ENCODE measurements at regions not wholly inside any gene's neighbourhood (a gene's known extent, or its start where the extent isn't known, plus 50 kb on each side); places are given as distances from the start of the nearest gene placed in this dataset.

DNA sequence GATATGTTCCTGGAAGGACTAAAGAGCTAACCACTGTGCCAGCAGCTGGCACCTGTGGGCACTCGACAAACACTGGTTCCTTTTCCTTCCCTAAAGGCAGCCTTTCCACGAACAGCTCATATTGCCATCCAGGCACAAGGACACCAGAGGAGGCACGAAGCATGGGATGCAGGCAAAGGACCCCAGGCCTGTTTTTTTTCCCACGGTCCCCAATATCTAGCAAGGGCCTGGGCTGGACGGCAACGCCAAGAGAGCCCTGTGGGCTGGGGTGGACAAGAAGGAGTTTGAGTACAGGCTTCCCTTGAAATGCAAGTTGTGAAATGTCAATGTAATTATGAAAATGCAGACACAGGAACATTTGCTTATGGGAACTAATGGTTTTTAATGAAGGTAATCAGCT lies 135.9 kb downstream of the CYP26B1 start:
- DNase-seq (ENCODE audit: low read depth): no peak
- TF ChIP-seq, protein P1, sequence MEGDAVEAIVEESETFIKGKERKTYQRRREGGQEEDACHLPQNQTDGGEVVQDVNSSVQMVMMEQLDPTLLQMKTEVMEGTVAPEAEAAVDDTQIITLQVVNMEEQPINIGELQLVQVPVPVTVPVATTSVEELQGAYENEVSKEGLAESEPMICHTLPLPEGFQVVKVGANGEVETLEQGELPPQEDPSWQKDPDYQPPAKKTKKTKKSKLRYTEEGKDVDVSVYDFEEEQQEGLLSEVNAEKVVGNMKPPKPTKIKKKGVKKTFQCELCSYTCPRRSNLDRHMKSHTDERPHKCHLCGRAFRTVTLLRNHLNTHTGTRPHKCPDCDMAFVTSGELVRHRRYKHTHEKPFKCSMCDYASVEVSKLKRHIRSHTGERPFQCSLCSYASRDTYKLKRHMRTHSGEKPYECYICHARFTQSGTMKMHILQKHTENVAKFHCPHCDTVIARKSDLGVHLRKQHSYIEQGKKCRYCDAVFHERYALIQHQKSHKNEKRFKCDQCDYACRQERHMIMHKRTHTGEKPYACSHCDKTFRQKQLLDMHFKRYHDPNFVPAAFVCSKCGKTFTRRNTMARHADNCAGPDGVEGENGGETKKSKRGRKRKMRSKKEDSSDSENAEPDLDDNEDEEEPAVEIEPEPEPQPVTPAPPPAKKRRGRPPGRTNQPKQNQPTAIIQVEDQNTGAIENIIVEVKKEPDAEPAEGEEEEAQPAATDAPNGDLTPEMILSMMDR (IDR thresholded peaks at IDR 0.05; ENCODE audit: low read length, missing control alignments): no peak
- no peak overlapping the region for H3K4me3 ChIP-seq (replicated peaks; ENCODE audit: low read depth, low read length)

DNA sequence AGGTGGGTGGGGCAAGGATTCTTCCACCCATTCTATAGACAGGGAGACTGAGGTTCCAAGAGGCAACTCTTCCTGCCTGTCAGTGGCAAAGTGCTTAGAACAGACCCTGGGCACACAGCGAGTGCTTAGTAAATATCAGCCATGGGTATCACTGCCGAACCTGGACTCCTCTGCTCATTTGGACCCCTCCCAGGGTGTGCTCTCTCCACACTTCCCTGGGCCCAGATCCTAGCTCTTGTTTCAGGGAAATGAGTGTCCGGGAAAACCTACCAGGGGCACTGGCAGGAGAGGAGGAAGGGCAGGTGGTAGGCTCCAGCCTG lies 136.3 kb downstream of the CYP26B1 start:
- H3K4me3 ChIP-seq (replicated peaks; ENCODE audit: low read depth, low read length): no peak overlapping the region
- no peak for DNase-seq (ENCODE audit: low read depth)
- TF ChIP-seq, protein P1 (IDR thresholded peaks at IDR 0.05; ENCODE audit: low read length, missing control alignments): no peak

DNA sequence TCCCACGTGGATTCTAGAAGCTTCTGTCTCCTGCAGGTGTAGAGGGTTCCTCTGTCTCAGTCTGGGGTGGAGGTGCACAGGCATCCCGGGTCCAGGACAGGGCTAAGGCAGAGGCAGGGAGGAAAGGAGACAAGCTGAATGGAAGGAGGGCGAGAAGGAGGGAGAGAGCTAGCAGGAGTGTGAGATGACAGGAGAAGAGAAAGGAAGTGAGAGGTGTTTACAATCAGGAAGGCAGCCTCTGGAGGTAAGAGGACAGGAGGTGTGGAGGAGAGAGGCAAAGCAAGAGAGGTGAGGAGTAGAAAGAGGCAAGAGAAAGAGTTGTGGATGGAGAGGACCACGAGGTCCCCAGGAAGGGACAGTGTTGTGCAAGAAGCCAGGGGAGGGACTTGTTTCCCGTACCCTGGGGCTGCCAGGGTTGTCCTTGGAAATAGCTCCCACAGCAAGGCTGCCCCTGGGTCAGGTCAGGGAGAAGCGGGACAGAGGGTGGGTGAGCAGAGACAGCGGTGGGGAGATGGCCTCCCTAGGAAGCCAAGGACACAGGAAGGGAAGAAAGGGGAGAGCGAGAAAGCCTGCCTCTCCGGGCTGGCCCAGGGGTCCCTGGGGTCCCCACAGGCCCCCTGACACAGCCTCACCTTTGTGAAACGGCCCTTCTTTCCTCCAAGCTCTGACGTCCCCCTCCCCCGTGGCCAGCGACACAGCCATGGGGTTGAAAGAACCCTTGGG lies 136.9 kb downstream of the CYP26B1 start:
- TF ChIP-seq, protein P1 (IDR thresholded peaks at IDR 0.05; ENCODE audit: low read length, missing control alignments): no peak
- no peak for DNase-seq (ENCODE audit: low read depth)
- no peak overlapping the region for H3K4me3 ChIP-seq (replicated peaks; ENCODE audit: low read depth, low read length)

DNA sequence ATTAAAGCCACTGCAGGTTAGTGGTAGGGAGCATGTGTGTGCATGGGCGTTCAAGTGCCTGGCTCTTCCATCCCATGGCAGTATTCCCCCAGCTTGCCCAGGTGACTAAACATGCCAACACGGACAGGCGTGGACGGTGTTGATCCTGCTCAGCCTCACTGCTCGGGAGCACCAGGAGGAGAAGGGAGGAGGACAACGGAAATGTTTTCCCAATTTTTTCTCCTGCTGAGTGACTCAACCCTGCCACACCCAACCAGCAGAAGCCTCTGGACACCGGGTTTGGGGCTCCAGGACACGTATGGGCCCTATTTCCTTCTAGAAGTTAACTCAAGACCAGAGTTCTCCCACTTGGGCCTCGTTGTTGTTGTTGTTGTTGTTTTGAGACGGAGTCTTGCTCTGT lies 139.1 kb downstream of the CYP26B1 start:
- TF ChIP-seq, protein P1 (IDR thresholded peaks at IDR 0.05; ENCODE audit: low read length, missing control alignments): no peak

GRCh38 chr2:72007402-72007801 lies 140.3 kb downstream of the CYP26B1 start:
- no peak overlapping the region for H3K4me3 ChIP-seq (replicated peaks; ENCODE audit: low read depth, low read length)
- DNase-seq (ENCODE audit: low read depth): no peak
- TF ChIP-seq, protein P1 (IDR thresholded peaks at IDR 0.05; ENCODE audit: low read length, missing control alignments): no peak

More for the DNA sequence above, 139.1 kb downstream of the CYP26B1 start:
- no peak for DNase-seq (ENCODE audit: low read depth)
- no peak overlapping the region for H3K4me3 ChIP-seq (replicated peaks; ENCODE audit: low read depth, low read length)

DNA sequence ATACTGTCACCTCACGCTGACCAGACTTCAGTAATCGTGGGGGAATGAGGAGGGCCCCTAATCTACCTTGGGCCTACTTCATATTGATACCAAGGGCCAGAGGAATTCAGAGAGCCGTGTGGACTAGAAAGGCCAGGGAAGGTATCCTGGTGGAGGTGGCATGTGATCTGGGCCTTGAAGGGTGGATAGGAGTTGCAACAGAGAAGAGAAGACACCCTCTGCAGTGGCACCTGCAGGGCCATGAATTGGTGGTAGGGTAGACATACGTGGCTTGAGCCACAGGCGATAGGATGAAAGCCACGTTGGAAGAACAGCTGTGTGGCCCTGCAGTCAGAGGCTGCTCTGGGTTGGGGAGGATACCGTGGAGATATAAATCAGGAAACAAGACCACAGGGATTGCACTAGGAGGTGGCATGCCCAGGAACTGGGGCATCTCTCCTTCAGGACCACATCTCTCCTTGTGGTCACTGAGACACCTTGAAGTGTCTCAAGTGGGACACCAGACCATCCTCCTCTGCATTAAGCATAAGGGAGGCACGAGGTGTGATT lies 141.4 kb downstream of the CYP26B1 start:
- H3K4me3 ChIP-seq (replicated peaks; ENCODE audit: low read depth, low read length): no peak overlapping the region
- TF ChIP-seq, protein P1 (IDR thresholded peaks at IDR 0.05; ENCODE audit: low read length, missing control alignments): no peak
- DNase-seq (ENCODE audit: low read depth): no peak

DNA sequence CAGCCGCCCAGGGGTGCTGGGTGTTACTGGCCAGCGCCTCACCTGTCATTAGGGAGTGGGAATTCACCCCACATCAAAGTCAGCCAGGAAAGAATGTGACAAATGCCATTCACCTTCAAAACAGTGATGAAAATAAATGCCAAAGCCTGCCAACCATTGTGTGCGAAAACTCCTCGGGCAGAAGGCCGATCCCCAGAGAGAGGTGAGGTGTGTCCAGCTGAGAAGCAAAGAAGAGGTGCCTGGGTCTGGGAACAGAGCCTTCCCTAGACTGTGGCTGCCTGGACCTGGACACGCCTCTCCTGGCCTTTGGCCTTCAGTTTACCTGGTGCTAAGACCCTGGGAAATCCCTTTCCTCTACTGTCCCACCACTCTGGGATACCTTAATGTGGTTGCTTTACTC lies 142.7 kb downstream of the CYP26B1 start:
- no peak overlapping the region for H3K4me3 ChIP-seq (replicated peaks; ENCODE audit: low read depth, low read length)
- no peak for DNase-seq (ENCODE audit: low read depth)
- TF ChIP-seq, protein P1 (IDR thresholded peaks at IDR 0.05; ENCODE audit: low read length, missing control alignments): no peak
